NCI-H748 (cell line): ENCODE measurements at regions not wholly inside any gene's neighbourhood (a gene's known extent, or its start where the extent isn't known, plus 50 kb on each side); places are given as distances from the start of the nearest gene placed in this dataset.
A peak's percentile ranks its signal among the peaks of the same experiment; 100 is the strongest.

Source experiments
- DNase-seq: peaks from one replicate; lab custom pipeline; 2025; ENCODE audit not compliant: unreplicated experiment; lab: John Stamatoyannopoulos, UW

GRCh38 chr12:126156806-126157574, 1091.8 kb downstream of the AACS start:
- peak; percentile 72 for DNase-seq

DNA sequence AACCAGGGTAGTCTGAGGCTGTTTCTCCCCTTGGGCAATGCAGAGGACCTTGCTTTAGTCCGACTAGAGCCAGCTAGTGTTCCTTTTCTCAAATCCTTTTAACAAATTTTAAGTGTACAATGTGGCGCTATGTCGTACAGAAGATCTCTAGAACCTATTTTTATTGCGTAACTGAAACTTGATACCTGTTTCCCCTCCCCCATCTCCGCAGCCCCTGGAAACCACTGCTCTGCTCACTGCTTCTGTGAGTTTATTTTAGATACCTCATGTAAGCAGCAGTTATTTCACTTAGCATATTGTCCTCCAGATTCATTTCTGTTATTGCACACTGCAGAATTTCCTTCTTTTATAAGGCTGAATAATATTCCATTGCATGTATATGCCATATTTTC, 1092.3 kb downstream of the AACS start:
- peak; percentile 41 for DNase-seq

DNA sequence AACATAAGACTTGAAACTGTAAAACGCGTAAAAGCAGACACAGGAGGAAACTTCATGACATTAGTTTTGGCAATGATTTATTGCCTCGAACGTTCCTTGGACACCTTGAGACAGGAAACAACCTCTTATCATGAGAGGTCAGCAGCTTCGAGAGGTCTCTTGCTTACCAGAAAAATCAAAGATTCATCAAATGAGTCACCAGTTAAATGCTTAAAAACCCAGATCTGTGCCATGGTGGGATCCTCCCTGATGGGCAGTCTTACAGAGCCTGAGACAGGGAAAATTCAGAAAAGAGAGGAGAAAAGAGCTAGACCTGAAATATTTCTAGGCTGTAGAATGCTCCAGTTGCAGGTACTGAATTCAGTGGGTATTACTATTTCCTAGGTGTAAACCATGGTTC, 1093.9 kb downstream of the AACS start:
- no peak for DNase-seq

GRCh38 chr12:126160912-126161311, 1095.7 kb downstream of the AACS start:
- DNase-seq = no peak

DNA sequence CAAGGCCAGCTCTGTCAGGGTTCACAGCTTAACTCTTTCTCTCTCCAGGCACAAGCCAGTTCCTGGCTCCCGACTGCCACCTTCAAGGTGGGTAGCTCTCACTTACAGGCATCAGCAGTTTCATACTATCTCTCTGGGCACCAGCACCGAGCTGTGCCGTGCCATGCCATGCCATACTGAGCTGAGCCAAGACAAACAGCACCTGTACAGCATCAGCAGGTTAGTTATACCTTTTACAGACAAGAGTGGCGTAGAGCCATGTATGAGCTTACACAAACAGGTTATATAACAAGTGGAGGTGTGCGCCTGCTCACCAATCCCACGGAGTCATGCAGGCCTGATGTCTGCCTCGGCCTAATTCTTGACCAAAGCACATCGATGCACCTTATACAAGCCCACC, 1098.7 kb downstream of the AACS start:
- no peak for DNase-seq

DNA sequence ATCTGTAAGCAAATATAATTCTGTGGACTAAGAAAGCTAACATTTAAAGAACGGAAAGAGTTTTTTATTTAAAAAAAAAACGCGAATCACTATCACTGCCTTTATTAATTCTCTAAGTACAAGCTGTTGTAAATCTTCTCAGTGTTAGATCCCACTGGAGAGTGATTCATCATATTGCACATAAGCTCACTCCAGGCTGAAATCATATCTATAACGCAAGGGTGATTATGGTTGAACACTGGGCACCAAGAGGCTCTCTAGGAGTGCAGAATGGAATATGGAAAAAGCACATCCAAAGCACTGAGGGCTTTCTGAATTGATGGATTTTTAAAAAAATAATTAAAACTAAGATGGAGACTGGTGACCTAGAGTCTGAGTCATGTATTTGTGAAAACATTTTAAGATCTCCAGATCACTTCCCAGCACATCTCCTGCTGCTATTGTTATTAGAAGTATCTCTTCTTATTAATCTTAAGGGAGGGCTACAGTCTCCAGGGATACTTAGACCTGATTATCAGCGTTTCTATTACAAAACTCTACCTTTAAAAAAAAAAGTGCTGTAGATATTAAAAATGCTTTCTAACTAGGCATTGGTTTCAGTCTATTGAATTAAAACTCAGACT, 1106.8 kb downstream of the AACS start:
- no peak for DNase-seq

DNA sequence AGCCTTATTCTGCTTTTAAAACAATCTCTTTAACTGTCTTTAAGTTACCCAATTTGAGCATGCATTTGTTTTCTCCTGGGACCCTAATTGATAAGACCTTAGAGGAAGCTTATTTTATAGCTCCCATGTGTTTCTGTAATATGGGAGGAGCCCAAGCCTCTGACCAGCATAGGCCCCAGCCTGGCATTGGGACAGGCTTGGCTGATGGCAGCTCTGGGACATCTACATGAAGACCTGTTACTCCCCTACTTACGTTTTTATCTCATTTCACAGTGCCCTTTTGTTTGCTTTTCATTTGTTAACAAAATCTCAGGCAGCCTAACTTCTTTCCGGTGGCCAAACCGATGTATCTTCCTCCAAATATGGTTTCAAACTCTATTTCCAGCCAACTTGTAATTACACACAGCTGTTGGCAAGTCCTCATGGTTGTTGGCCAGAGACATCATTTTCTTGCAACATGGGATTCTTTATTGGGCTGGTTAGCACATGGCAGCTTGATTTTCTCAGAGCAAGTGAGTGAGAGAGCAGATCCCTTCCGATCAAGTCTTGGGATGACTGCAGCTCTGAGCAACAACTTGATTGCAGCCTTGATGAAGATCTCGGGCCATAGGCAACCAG, 1117.5 kb downstream of the AACS start:
- no peak for DNase-seq

DNA sequence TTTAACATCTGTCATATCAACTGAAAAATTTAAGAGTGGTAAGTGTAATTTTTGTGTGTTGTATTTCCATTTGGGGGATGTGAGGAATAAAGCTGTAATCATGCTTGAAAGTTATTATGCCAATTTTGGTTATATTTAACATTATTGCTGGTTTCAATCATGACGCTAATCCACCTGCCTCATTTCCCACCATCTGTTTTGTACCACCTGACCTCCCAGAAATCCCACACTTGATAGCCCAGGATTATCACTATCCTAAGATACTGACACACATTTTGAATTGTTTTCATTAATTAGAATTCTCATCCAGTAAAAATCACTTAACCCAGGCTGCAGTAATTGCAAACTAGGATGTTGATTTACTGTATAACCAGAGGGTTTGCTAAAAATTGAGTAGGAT, 1119.8 kb downstream of the AACS start:
- DNase-seq = no peak

DNA sequence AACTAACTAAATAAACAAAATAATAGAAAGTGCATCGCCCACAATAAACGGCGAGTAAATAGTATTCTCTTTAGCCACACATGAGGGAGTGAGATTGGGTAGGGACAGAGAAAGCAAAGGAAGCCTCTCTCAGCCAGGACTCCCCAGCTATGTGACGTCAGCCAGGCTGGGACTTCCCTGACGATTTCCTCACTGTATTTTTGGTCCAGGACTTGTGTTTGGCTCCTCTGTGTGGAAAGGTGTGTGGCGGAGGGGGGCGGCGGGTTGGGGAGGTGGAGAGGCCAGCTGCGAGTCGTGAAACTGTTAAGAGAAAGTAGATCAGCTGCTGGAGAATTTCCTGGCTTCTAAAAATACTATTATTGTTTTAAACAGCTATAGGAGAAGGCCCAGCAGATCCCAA, 1124.6 kb downstream of the AACS start:
- peak; percentile 40 for DNase-seq

DNA sequence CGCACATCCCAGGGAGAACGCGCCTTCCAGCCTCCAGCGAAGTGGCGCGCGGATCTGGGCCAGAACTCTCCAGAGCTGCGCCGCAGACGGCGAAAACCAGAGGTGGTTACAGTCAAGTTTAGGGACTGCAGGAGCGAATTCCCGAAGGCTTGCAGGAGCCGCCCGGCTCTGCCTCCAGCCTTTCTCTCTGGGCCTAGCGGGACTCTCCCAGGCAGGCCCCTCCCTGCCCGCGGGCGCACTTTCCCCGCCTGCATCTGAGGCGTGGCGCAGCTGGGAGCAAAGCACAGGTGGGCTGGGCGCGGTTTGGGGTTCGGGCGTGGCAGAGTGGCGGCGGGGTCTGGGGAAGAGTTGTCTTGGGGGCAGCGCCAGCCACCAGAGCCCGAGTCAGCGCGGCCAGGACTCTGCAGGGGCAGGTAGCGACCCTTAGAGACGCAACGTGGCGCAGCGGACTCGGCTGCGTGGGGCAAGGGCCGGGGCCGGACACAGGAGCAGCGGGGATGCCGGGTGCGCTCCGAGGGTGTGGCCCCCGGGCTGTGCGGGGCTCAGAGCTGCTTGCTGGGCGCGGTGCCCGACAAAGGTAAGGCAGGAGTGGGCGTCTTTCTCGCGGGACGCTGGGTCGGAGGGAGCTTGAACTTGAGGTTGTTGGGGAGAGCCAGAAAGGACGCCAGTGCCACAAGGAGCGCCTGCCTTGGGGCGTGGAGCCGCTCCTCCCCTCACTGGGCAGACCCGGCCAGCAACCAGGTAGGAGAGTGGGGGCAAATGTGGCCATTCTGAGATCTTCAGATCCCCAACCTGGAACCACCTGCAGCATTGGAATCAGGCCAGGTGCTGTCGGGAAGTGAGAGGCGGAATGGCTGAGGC, 1126.0 kb downstream of the AACS start:
- DNase-seq = peak; percentile 91

DNA sequence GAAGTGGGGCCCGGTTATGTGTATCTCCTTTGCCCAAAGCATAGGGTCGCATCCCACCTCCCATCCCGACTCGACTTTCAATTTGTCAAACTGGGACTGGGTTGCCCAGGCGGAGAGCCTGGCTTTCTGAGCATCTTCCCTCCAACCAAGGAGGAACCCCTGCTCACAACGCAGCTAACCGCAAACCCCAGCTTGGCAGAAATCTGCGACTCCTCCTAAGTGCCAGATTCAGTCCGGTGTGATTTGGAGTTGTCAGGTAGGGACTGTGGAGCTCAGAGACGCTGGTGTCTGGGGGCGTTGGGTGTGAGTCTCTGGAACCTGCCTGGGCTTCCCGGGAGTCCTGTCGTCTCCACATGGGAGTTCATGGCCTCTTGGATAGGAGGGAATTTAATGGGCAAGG, 1126.7 kb downstream of the AACS start:
- DNase-seq = peak; percentile 60

GRCh38 chr12:126193190-126193589, 1128.0 kb downstream of the AACS start:
- DNase-seq = no peak

GRCh38 chr12:126196263-126196662, 1131.0 kb downstream of the AACS start:
- no peak for DNase-seq

DNA sequence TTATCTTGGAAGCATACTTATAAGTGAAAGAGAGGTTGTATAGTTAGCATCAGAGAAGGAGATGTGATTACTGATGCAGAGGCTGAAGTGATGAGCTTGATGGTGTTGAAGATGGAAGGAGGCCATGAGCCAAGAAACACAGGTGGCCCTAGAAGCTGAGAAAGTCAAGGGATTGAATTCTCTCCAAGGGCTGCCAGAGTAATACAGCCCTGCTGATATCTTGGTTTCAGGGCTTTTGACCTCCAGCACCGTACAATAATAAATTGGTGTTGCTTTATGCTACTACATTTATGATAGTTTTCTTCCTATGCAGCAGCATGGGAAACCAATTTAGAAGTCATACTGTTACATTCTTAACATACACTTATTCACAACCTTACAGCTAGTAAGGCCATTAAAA, 1133.3 kb downstream of the AACS start:
- DNase-seq = no peak

DNA sequence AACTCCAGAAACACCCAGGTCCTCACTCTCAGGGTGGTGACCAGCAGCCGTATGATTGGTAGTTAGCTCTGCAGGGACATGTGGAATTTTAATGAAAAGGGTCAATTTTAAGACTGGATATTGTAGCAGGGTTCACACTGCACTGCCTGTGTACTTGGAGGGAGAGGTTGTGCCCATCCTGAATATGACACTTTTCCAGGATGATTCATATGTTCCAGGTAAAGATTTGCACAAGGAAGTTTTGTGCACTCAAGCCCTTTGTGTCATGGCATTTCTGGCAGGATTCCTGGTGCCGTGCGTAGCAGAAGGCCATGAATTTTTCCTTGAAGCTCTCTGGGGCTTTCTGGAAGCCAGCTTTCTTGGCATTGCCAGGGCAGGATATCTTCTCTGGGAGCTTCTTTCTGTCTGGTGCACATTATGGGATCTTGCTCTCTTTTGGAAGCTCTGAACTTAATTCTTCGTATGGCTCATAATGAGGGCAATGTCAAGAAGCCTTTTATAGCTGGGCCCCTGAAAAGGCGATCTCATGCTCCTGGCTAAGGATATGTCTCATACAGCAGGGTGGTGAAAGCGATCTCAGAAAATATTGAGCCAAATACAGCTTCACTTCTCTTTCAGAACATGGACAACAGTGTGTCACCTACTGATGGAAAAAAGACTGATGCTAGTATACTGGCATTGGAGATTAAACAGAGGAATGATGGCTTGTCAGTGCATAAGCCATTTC, 1133.9 kb downstream of the AACS start:
- no peak for DNase-seq

DNA sequence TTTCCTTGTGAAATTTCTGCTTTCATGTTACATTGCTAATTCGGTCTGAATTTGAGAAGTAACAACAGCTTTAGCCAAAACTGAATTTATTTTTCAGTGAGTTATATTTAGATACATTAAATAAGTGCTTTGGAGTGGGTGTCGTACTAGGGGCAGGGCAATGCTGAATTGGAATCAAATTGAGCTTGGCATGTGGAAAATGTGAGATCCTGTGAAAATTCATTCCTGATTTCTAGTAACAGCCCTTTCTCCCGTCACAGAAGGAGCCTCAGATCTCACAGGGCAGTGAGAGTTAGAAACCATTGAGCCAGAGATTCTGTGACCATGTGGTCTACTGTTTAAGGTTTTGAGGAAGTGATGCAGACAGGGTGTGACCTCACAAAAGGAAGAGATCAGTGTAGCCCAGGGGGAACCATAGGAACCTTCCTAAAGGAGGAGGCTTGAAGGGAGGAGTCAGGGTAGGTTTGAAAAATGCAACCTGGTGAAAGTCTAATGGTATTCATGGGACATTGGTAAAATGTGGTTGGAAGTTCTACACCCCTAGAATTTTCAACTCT, 1136.8 kb downstream of the AACS start:
- no peak for DNase-seq

DNA sequence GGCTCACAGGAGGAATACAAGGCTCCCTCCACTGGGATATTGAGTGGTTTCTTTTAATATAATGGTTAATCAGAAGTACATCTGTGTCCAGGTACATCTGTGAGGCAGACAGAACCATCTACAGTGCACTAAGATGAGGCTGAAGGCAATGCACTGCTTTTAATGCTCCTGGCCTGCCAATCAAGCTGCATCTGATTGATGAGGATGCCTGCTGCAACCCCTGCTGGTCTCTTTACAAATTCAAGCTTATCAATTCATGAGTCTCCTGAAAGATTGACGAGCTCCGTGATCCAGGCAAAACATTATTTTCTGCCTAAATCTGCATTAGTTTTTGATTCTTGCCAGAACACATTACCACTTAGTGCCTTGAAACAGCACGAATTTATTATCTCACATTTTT, 1139.1 kb downstream of the AACS start:
- no peak for DNase-seq

DNA sequence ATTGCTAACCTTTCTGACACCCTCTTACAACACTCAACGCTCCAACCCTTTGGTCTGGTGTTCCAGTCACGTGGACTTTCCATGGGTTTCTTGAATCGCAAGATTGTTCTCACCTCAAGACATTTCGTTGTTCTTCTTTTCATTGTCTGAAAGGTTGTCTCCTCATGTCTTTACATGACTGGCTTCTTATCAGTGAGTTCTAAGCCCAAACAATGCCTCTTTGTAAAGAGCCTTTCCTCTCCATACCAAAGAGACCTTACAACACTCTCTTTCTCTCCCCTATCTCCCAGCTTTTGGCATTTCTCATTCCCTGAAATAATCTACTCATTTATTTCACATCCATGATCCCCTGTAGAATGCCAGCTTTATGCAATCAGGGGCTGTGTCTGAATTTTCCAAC, 1144.8 kb downstream of the AACS start:
- DNase-seq = no peak

DNA sequence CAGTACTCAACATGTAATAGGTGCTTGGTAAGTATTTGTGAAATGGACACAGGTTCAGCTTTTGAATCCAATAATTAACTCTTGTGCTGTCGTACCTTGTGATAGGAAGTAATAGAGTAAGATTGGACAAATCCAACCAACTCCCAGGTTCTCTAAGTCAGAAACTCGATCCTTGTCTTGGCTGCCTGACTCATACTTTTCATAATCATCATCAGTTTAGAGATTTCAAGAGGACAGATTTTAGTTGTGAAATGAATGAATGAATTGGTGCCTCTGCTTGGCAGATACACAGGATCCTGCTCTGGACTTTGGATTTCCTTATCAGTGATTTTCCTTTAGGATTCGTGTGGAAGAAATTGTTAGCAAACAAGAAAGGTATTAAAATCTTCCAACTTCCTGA, 1145.2 kb downstream of the AACS start:
- DNase-seq = no peak

GRCh38 chr12:126212824-126213223, 1147.6 kb downstream of the AACS start:
- peak; percentile 76 for DNase-seq

GRCh38 chr12:126218697-126219096, 1153.5 kb downstream of the AACS start:
- no peak for DNase-seq
